ENCODE measurements at regions not wholly inside any gene's neighbourhood (a gene's known extent, or its start where the extent isn't known, plus 50 kb on each side); places are given as distances from the start of the nearest gene placed in this dataset.

DNA sequence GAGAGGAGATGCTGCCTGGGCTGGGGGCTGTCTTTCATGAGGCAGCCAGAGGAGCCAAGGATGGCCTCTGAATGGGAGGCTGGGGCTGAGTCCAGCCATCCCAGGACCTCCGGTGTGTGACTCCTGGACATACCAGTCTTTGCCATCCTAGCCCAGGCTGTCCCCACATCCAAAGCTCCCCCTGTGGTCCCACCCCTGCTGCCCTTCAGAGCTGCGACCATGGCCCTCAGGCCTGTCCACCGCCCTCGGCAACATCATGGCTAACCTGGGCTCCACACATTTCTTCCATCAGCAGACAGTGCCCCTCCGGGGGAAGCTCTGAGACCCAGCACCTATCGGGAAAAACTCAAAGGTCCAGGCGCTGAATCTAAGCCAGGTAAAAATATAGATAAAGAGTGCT lies 324.4 kb downstream of the MN1 start:
- H3K27ac ChIP-seq (ENCODE audit: low read depth, low read length) = no peak overlapping the region
- H3K9me3 ChIP-seq (ENCODE audit: low read length) = no peaks in the 10 kb centered on the region
- peaks cover 12% of the 10 kb centered on the region for H3K4me1 ChIP-seq (ENCODE audit: insufficient read depth, low read length)
- H3K4me3 ChIP-seq (ENCODE audit: low read depth in 1 of 2, low read length in 2 of 2) = no peak overlapping the region
- H3K27me3 ChIP-seq (ENCODE audit: control insufficient read depth in 1 of 2, insufficient read depth in 2 of 2, low read length in 2 of 2) = no peaks in the 10 kb centered on the region
- H3K9ac ChIP-seq (ENCODE audit: low read length) = no peak overlapping the region
- no peaks in the 10 kb centered on the region for H3K36me3 ChIP-seq (ENCODE audit: insufficient read depth, low read length)

GRCh38 chr22:27480487-27480886 lies 321.1 kb downstream of the MN1 start:
- H3K27me3 ChIP-seq (ENCODE audit: control insufficient read depth in 1 of 2, insufficient read depth in 2 of 2, low read length in 2 of 2) = no peaks in the 10 kb centered on the region
- no peak overlapping the region for H3K9ac ChIP-seq (ENCODE audit: low read length)
- H3K27ac ChIP-seq (ENCODE audit: low read depth, low read length) = no peak overlapping the region
- no peaks in the 10 kb centered on the region for H3K9me3 ChIP-seq (ENCODE audit: low read length)
- H3K36me3 ChIP-seq (ENCODE audit: insufficient read depth, low read length) = no peaks in the 10 kb centered on the region
- H3K4me1 ChIP-seq (ENCODE audit: insufficient read depth, low read length) = peaks cover 4% of the 10 kb centered on the region
- H3K4me3 ChIP-seq (ENCODE audit: low read depth in 1 of 2, low read length in 2 of 2) = no peak overlapping the region

DNA sequence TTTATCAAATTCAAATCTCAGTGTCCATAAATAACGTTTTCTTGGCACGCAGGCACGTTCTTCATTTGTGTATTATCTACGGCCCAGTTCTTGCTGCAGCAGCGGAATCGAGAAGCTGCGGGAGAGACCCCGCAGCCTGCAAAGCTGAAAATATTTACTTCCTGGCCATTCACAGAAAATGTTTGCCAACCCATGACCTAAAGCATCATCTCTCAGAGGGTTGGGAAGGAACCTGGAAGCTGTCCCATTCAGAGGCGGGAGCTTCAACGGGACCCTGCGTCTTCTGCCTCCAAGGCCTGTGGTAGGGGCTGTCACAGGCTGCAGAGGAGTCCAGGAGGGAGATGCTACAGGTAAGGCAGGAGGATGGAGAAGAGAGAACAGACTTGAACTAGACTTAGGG lies 319.2 kb downstream of the MN1 start:
- Histone ChIP-seq H3K9ac (ENCODE audit: low read length) (no peak overlapping the region), H3K9me3 (ENCODE audit: low read length) (no peaks in the 10 kb centered on the region), H3K27ac (ENCODE audit: low read depth, low read length) (no peak overlapping the region), H3K4me1 (ENCODE audit: insufficient read depth, low read length) (peaks cover 3% of the 10 kb centered on the region), H3K36me3 (ENCODE audit: insufficient read depth, low read length) (no peaks in the 10 kb centered on the region), H3K27me3 (ENCODE audit: control insufficient read depth in 1 of 2, insufficient read depth in 2 of 2, low read length in 2 of 2) (no peaks in the 10 kb centered on the region), H3K4me3 (ENCODE audit: low read depth in 1 of 2, low read length in 2 of 2) (no peak overlapping the region)

- Histone ChIP-seq H3K36me3 (ENCODE audit: insufficient read depth, low read length) (no peaks in the 10 kb centered on the region), H3K4me3 (ENCODE audit: low read depth in 1 of 2, low read length in 2 of 2) (no peak overlapping the region), H3K9ac (ENCODE audit: low read length) (no peak overlapping the region), H3K4me1 (ENCODE audit: insufficient read depth, low read length) (peaks cover 3% of the 10 kb centered on the region), H3K27me3 (ENCODE audit: control insufficient read depth in 1 of 2, insufficient read depth in 2 of 2, low read length in 2 of 2) (no peaks in the 10 kb centered on the region), H3K9me3 (ENCODE audit: low read length) (no peaks in the 10 kb centered on the region), H3K27ac (ENCODE audit: low read depth, low read length) (no peak overlapping the region)
These were observed 318.3 kb downstream of the MN1 start for GRCh38 chr22:27483095-27483785.

DNA sequence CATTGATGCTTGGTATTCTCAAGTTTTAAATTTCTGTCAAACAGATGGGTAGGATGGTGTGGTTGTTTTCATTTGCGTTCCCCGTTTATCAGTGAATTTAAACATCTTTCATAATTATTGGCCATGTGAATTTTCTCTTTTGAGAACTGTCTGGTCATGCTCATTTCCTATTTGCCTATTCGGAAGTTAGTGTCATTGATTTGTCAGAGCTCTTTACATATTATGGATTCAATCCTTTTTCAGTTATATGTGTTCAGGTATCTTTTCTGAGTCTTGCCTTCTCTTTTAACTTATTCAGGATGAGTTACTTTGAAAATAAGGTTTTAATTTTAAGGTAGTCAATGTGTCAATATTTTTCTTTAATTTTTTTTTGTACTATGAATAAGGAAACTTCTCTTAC lies 315.7 kb downstream of the MN1 start:
- H3K4me3 ChIP-seq (ENCODE audit: low read depth in 1 of 2, low read length in 2 of 2) = no peak overlapping the region
- H3K9me3 ChIP-seq (ENCODE audit: low read length) = no peaks in the 10 kb centered on the region
- no peak overlapping the region for H3K27ac ChIP-seq (ENCODE audit: low read depth, low read length)
- H3K4me1 ChIP-seq (ENCODE audit: insufficient read depth, low read length) = no peaks in the 10 kb centered on the region
- H3K36me3 ChIP-seq (ENCODE audit: insufficient read depth, low read length) = no peaks in the 10 kb centered on the region
- H3K27me3 ChIP-seq (ENCODE audit: control insufficient read depth in 1 of 2, insufficient read depth in 2 of 2, low read length in 2 of 2) = no peaks in the 10 kb centered on the region
- H3K9ac ChIP-seq (ENCODE audit: low read length) = no peak overlapping the region

DNA sequence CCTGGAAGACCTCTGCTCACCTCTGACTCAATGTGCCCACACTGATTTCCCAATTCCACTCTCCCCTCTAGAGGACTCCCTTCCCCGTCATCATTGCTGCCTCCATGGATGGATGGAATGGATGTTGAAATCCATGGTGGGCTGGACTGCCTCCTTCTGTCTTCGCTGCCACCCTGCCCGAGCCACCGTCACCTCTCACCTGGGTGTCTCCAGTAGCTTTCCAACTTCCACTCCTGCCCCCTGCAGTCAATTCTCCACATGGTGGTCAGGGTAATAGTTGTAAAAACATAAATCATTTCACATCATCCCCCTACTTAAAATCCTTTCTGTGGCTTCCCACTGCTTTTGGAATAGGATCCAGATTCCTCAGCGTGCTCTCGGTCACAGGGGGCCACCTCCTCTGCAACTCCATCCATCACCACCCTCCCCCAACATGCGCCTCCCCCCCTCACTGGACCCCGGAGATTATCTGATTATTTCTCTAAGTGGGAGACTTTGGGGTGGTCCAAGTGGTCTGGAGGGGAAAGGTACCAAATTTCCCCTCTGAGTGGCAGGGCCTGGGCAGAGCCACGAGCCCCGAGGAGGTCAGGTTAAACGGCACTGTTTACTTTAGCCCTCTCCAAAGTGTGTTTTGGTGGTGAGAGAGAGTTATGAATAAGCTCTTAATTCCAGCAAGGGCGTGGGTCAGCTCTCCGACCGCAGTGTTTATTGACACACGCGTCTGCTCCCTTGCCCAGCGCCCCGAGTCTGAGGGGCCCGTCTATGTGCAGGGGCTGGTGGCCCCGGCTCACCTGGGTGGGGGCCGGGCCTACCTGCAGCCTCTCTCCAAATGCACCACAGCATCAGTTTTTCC lies 313.7 kb downstream of the MN1 start:
- Histone ChIP-seq H3K27me3 (ENCODE audit: control insufficient read depth in 1 of 2, insufficient read depth in 2 of 2, low read length in 2 of 2) (no peaks in the 10 kb centered on the region), H3K9ac (ENCODE audit: low read length) (no peak overlapping the region), H3K27ac (ENCODE audit: low read depth, low read length) (no peak overlapping the region), H3K36me3 (ENCODE audit: insufficient read depth, low read length) (no peaks in the 10 kb centered on the region), H3K9me3 (ENCODE audit: low read length) (no peaks in the 10 kb centered on the region), H3K4me1 (ENCODE audit: insufficient read depth, low read length) (no peaks in the 10 kb centered on the region), H3K4me3 (ENCODE audit: low read depth in 1 of 2, low read length in 2 of 2) (no peak overlapping the region)

DNA sequence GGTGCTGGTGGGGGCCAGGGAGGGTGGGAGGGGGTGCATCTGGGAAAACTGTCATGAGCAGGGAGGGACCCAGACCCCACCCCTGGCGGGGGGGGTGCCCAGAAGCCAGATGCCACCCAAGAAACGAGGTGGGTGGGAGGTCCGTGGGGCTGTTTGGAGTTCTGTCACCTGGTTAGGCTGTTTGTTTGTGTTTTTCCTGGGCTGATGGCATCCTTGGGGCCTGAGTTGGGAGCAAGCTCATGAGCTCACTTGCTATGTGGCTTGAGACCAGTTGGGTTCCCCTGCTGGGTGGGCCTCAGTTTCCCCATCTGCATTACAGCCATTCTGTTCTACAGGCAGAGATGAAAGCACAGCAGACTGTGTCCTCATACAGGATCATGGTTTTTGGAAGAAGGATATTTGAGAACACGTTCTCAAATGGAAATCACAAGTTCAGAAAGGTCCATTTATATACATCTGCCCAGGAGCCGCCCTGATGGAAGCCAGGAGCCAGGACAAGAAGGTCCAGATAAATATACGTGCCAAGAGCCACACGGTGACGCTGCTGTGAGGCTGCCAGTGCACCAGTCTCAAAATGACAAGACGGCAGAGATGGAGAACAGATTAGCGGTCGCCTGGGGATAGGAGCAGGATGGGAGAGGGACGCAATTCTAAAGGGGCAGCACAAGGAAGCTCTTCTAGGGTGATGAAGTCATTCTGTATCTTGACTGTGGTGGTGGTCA lies 312.9 kb downstream of the MN1 start:
- Histone ChIP-seq H3K9ac (ENCODE audit: low read length) (no peak overlapping the region), H3K9me3 (ENCODE audit: low read length) (no peaks in the 10 kb centered on the region), H3K27me3 (ENCODE audit: control insufficient read depth in 1 of 2, insufficient read depth in 2 of 2, low read length in 2 of 2) (no peaks in the 10 kb centered on the region), H3K4me1 (ENCODE audit: insufficient read depth, low read length) (no peaks in the 10 kb centered on the region), H3K4me3 (ENCODE audit: low read depth in 1 of 2, low read length in 2 of 2) (no peak overlapping the region), H3K36me3 (ENCODE audit: insufficient read depth, low read length) (no peaks in the 10 kb centered on the region), H3K27ac (ENCODE audit: low read depth, low read length) (no peak overlapping the region)

- H3K4me3 ChIP-seq (ENCODE audit: low read depth in 1 of 2, low read length in 2 of 2) = no peak overlapping the region
- no peak overlapping the region for H3K9ac ChIP-seq (ENCODE audit: low read length)
- H3K9me3 ChIP-seq (ENCODE audit: low read length) = no peaks in the 10 kb centered on the region
- H3K27ac ChIP-seq (ENCODE audit: low read depth, low read length) = no peak overlapping the region
- H3K4me1 ChIP-seq (ENCODE audit: insufficient read depth, low read length) = no peaks in the 10 kb centered on the region
- no peaks in the 10 kb centered on the region for H3K27me3 ChIP-seq (ENCODE audit: control insufficient read depth in 1 of 2, insufficient read depth in 2 of 2, low read length in 2 of 2)
- no peaks in the 10 kb centered on the region for H3K36me3 ChIP-seq (ENCODE audit: insufficient read depth, low read length)
These were observed 312.3 kb downstream of the MN1 start for GRCh38 chr22:27489178-27489675.

- Histone ChIP-seq H3K27ac (ENCODE audit: low read depth, low read length) (no peak overlapping the region), H3K4me1 (ENCODE audit: insufficient read depth, low read length) (no peaks in the 10 kb centered on the region), H3K4me3 (ENCODE audit: low read depth in 1 of 2, low read length in 2 of 2) (no peak overlapping the region), H3K36me3 (ENCODE audit: insufficient read depth, low read length) (no peaks in the 10 kb centered on the region), H3K27me3 (ENCODE audit: control insufficient read depth in 1 of 2, insufficient read depth in 2 of 2, low read length in 2 of 2) (no peaks in the 10 kb centered on the region), H3K9ac (ENCODE audit: low read length) (no peak overlapping the region), H3K9me3 (ENCODE audit: low read length) (no peaks in the 10 kb centered on the region)
These were observed 311.5 kb downstream of the MN1 start for GRCh38 chr22:27490080-27490479.

GRCh38 chr22:27491888-27492287 lies 309.7 kb downstream of the MN1 start:
- no peaks in the 10 kb centered on the region for H3K36me3 ChIP-seq (ENCODE audit: insufficient read depth, low read length)
- no peaks in the 10 kb centered on the region for H3K4me1 ChIP-seq (ENCODE audit: insufficient read depth, low read length)
- no peak overlapping the region for H3K9ac ChIP-seq (ENCODE audit: low read length)
- H3K4me3 ChIP-seq (ENCODE audit: low read depth in 1 of 2, low read length in 2 of 2) = no peak overlapping the region
- H3K27me3 ChIP-seq (ENCODE audit: control insufficient read depth in 1 of 2, insufficient read depth in 2 of 2, low read length in 2 of 2) = no peaks in the 10 kb centered on the region
- H3K9me3 ChIP-seq (ENCODE audit: low read length) = no peaks in the 10 kb centered on the region
- H3K27ac ChIP-seq (ENCODE audit: low read depth, low read length) = no peak overlapping the region

GRCh38 chr22:27492566-27493201 lies 308.9 kb downstream of the MN1 start:
- H3K4me1 ChIP-seq (ENCODE audit: insufficient read depth, low read length) = no peaks in the 10 kb centered on the region
- no peaks in the 10 kb centered on the region for H3K27me3 ChIP-seq (ENCODE audit: control insufficient read depth in 1 of 2, insufficient read depth in 2 of 2, low read length in 2 of 2)
- H3K9ac ChIP-seq (ENCODE audit: low read length) = no peak overlapping the region
- no peaks in the 10 kb centered on the region for H3K9me3 ChIP-seq (ENCODE audit: low read length)
- H3K27ac ChIP-seq (ENCODE audit: low read depth, low read length) = no peak overlapping the region
- H3K4me3 ChIP-seq (ENCODE audit: low read depth in 1 of 2, low read length in 2 of 2) = no peak overlapping the region
- H3K36me3 ChIP-seq (ENCODE audit: insufficient read depth, low read length) = no peaks in the 10 kb centered on the region

All from muscle layer of colon (tissue), 2 donors.